ENCODE measurements at regions not wholly inside any gene's neighbourhood (a gene's known extent, or its start where the extent isn't known, plus 50 kb on each side); places are given as distances from the start of the nearest gene placed in this dataset.

DNA sequence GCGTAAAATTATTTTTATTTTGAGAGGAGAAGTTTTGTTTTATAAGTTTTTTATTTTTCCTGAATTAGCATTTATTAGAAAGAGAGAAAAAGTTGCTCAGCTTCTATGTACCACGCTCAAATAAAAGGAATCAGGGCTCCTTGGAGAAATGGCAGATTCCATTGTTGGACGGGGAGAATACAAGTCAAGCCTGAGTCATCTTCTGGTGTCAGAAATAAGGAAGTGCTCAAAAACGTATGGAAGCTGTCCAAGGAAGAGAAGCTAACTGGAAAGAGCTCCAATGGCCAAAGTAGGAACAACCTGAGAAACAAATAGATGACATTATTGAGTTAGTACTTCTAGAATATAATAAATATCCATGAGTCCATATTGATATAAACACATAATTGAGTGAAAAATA, 89.3 kb upstream of the NEIL3 start:
- TF ChIP-seq, protein P1, sequence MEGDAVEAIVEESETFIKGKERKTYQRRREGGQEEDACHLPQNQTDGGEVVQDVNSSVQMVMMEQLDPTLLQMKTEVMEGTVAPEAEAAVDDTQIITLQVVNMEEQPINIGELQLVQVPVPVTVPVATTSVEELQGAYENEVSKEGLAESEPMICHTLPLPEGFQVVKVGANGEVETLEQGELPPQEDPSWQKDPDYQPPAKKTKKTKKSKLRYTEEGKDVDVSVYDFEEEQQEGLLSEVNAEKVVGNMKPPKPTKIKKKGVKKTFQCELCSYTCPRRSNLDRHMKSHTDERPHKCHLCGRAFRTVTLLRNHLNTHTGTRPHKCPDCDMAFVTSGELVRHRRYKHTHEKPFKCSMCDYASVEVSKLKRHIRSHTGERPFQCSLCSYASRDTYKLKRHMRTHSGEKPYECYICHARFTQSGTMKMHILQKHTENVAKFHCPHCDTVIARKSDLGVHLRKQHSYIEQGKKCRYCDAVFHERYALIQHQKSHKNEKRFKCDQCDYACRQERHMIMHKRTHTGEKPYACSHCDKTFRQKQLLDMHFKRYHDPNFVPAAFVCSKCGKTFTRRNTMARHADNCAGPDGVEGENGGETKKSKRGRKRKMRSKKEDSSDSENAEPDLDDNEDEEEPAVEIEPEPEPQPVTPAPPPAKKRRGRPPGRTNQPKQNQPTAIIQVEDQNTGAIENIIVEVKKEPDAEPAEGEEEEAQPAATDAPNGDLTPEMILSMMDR (IDR thresholded peaks at IDR 0.05), result no peak
- TF ChIP-seq POLR2A (IDR thresholded peaks at IDR 0.05), result no peak

All from heart left ventricle (tissue), 13 donors.